ENCODE measurements at regions not wholly inside any gene's neighbourhood (a gene's known extent, or its start where the extent isn't known, plus 50 kb on each side); places are given as distances from the start of the nearest gene placed in this dataset.

DNA sequence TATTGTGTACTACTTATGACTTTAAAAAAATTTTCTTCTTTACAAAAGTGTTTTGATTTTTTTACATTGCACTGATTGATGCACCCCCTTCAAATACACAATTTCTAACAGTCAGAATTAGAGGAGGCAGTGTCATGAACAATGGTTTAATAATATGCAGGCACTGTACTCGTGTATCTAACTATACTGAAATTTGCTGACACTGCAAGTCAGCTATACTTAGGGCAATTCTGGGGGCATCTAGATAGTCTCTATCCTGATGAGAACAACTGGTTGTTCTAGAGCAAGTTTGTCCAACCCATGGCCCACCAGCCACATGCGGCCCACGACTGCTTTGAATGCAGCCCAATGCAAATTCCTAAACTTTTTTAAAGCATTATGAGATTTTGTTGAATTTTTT lies 375.6 kb downstream of the BCKDHB start:
- no peak for TF ChIP-seq SMC3 (IDR thresholded peaks at IDR 0.05; ENCODE audit: low read depth, low read length)
- no peak for TF ChIP-seq GABPA (IDR thresholded peaks at IDR 0.05; ENCODE audit: low read depth)
- TF ChIP-seq, protein P1, sequence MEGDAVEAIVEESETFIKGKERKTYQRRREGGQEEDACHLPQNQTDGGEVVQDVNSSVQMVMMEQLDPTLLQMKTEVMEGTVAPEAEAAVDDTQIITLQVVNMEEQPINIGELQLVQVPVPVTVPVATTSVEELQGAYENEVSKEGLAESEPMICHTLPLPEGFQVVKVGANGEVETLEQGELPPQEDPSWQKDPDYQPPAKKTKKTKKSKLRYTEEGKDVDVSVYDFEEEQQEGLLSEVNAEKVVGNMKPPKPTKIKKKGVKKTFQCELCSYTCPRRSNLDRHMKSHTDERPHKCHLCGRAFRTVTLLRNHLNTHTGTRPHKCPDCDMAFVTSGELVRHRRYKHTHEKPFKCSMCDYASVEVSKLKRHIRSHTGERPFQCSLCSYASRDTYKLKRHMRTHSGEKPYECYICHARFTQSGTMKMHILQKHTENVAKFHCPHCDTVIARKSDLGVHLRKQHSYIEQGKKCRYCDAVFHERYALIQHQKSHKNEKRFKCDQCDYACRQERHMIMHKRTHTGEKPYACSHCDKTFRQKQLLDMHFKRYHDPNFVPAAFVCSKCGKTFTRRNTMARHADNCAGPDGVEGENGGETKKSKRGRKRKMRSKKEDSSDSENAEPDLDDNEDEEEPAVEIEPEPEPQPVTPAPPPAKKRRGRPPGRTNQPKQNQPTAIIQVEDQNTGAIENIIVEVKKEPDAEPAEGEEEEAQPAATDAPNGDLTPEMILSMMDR (IDR thresholded peaks at IDR 0.05), result no peak
- TF ChIP-seq, protein P2, sequence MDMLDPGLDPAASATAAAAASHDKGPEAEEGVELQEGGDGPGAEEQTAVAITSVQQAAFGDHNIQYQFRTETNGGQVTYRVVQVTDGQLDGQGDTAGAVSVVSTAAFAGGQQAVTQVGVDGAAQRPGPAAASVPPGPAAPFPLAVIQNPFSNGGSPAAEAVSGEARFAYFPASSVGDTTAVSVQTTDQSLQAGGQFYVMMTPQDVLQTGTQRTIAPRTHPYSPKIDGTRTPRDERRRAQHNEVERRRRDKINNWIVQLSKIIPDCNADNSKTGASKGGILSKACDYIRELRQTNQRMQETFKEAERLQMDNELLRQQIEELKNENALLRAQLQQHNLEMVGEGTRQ (IDR thresholded peaks at IDR 0.05; ENCODE audit: borderline replicate concordance, low read depth, low read length), result no peak
- no peak for TF ChIP-seq POLR2AphosphoS5 (IDR thresholded peaks at IDR 0.05; ENCODE audit: low read depth, low read length)
- no peak for TF ChIP-seq EP300 (IDR thresholded peaks at IDR 0.05; ENCODE audit: borderline replicate concordance in 1 of 2, low read depth in 1 of 2, low read length in 1 of 2)
- no peak for TF ChIP-seq JUND (IDR thresholded peaks at IDR 0.05)
